ENCODE measurements at regions not wholly inside any gene's neighbourhood (a gene's known extent, or its start where the extent isn't known, plus 50 kb on each side); places are given as distances from the start of the nearest gene placed in this dataset.
"Not testable (repeated sequence)": the region's sequence is repeated elsewhere in the genome, so short reads cannot be mapped to it uniquely, and the experiment has no call there.

- DNase-seq (ENCODE audit: low spot score) = no peak
These were observed 537.7 kb upstream of the ID2 start for GRCh38 chr2:8144131-8144631.

GRCh38 chr2:8144785-8145184 is 537.1 kb upstream of the ID2 start:
- no peak for DNase-seq (ENCODE audit: low spot score)

GRCh38 chr2:8145375-8145774 is 536.5 kb upstream of the ID2 start:
- not testable (repeated sequence) for DNase-seq (ENCODE audit: low spot score)

- DNase-seq (ENCODE audit: low spot score) = no peak
These were observed 535.5 kb upstream of the ID2 start for GRCh38 chr2:8146132-8147005.

DNA sequence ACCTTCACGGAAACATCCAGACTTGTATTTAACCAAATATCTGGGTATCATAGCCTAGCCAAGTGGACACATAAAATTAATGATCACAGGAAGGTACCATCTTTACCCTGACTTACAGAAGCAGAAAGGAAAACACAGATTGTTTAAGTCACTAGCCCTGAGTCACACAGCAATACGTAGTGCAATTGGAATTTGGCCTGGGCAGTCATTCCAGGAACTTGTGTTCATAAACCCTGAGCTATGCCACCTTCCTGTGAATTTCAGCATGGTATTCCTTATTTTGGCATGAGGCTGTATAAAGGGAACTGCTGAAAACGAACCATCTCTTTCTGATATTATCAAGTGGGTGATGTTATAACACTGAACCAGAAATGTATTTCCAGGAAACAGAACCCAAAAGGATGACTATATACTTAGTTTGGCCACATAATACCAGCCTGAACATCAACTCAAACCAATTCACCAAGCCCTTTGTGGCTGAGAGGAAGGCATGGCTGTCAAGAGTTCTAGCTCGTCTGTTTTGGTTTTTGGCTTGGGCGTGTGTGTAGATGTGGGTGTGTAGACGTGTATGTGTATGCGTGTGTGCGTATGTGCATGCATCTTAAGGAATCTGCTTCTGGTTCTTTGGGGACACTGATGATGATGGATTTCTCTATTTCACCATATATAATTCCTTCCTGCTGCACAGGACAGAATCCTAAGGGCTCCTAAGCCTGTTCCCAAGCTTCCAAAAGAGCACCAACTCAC is 533.4 kb upstream of the ID2 start:
- no peak for DNase-seq (ENCODE audit: low spot score)

GRCh38 chr2:8149007-8149405 is 532.9 kb upstream of the ID2 start:
- no peak for DNase-seq (ENCODE audit: low spot score)

DNA sequence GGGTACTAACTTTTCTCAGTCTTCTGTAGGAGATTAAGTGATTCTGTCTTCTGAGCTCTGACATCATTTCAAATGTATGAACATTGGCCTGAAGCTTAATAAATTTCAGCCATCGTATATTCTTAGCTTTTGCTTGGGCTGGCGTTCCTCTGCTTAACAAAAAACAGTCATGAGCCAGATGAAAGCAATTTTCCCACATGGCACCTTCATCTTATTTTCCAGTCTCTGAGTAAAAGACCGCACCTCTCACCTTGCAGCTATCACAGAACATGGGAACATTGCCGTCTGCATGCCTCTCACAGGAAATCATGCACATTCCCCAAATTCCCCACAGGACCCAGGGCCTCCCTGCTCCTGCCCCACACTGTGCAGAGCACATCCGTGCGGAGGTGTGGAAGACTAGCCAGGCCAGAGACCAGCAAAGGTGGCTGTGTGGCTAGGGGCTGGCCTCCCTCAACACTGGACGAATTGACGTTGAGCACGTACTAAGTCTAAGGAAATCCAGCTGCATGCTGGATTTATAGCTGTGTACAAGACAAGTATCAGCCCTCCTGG is 531.8 kb upstream of the ID2 start:
- no peak for DNase-seq (ENCODE audit: low spot score)

DNA sequence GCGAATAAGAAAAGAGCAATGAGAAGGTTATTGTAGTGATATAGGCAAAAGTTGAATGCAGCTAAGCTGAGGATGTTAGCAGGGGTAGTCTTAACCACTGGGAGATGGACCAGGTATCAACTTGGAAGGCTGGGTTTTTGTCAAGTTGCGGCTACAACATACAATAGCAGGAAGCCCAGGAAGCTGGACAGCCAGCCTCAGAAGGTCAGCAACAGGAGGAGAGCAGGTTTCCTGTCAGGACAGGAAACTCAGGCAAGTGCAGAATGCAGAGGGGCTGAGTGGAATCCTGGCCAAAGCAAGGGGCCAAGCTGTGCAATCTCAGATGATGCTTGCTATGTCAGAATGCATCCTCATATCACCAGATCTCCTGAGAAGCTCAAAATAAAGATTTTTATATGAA is 530.0 kb upstream of the ID2 start:
- DNase-seq (ENCODE audit: low spot score) = no peak

GRCh38 chr2:8152392-8153257 is 529.2 kb upstream of the ID2 start:
- DNase-seq (ENCODE audit: low spot score) = no peak

DNA sequence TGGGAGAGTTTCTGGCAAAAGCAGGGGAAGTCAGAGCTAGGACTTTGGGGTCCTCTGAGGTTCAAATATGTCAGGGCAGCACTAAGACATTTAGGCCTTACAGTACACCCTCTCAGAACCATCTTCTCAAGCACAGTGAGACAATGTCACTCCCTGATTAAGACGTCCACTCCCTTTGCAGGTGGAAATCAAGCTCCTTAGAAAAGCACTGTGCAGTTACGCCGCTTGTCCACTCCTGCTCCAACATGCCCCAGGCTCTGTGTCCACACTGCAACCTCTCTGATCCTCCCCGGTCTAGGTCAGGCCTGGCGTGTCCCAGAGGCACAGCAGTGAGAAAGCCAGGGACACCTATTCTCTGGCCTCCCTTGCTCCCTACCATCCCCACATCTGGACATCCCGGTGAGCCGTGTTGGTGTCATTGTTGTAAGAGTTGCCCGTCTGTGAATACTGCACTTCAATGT is 528.6 kb upstream of the ID2 start:
- DNase-seq (ENCODE audit: low spot score) = no peak

- no peak for DNase-seq (ENCODE audit: low spot score)
These were observed 527.6 kb upstream of the ID2 start for GRCh38 chr2:8154270-8154669.

- no peak for DNase-seq (ENCODE audit: low spot score)
These were observed 526.9 kb upstream of the ID2 start for GRCh38 chr2:8154936-8155335.

- no peak for DNase-seq (ENCODE audit: low spot score)
These were observed 524.0 kb upstream of the ID2 start for GRCh38 chr2:8157621-8158430.

DNA sequence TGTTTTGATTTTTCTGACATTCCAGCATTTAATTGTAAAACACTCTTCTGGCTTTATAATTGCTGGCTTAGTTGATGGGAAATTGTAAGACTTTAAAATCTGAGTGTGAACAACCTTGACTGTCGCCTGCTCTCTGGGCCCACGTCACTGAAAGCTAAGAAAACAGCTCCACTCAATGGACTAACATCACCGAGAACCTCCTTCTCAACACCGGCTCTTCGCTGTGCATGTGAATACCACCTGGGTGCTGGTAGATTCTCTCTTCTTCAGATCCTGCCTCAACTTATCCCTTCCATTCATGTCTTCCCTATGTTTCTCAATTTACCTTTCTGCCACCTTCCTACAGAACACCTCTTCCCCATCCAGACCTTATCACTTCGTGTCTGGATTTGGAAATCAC is 523.1 kb upstream of the ID2 start:
- DNase-seq (ENCODE audit: low spot score) = no peak

- no peak for DNase-seq (ENCODE audit: low spot score)
These were observed 522.5 kb upstream of the ID2 start for GRCh38 chr2:8159211-8159965.

DNA sequence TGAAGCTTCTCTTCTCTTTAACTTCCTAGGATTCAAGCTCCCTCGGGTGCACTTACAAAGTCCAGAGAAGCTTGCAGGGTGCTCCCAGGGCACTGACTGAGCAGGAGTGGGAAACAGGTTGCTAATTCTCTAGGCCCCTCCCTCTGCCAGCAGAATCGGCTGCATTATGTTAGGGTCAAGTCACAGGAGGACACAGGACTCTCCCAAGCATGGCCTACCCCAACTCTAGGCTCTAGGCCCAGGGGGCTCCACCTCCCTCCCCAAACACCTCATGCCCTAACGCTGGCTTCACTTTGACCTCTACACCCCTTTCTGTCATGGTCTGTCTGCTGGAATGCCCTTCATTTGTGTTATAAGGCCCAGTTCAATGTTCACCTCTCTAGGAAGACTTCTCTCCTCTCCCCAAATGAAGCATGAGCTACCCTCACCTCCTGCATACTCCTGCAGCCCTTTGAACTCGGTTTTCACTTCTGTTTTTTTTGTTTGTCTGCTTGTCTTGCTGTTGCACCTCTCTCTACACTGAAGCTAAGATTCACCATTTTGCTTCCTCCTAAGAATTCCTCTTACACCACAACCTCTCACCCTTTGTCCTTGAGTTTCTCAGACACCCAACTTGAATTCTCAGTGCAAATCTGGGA is 521.8 kb upstream of the ID2 start:
- DNase-seq (ENCODE audit: low spot score) = no peak

DNA sequence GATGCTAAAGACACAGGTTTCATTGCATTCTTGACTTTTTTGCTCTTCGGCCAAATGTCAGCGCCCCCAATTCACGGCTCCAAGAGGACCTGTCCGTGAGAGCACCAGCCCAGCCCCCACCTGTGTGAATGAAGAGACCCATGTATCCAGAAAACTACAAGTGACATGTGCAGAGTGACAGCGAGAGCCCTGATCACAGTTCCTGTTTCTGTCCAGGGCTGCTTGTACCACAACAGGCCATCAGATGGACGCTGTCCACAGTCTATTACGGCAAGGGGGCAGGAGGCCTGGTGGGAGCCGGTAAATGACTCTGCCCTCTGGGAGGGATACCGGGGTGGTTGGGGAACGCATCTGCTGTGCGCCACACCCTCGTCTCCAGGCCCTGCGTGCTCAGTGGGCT is 520.9 kb upstream of the ID2 start:
- no peak for DNase-seq (ENCODE audit: low spot score)

DNA sequence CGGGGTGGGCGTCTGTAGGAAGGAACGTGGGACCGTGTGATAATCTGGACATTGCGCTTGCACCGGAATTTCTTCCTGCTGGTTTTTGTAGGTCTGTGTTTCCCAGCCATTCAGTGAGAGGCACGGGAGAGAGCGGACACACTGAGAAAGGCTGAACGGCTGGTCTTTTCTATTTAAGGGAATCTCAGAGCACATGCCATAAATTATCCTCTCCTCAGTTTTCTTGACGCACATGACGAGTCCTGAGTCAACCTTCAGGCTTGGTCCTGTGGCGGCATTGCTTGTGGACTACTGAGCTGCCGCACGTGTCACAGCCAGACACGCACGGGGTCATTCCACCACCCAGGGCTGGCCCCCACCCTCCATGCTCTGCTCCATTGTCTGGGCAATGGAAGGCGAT is 519.3 kb upstream of the ID2 start:
- DNase-seq (ENCODE audit: low spot score) = no peak

- DNase-seq (ENCODE audit: low spot score) = no peak
These were observed 516.3 kb upstream of the ID2 start for GRCh38 chr2:8165550-8165949.

All from HuH-7.5 (cell line).